Lung (tissue), 11 donors: ENCODE measurements at regions not wholly inside any gene's neighbourhood (a gene's known extent, or its start where the extent isn't known, plus 50 kb on each side); places are given as distances from the start of the nearest gene placed in this dataset.

Experiments
- ATAC-seq: fragments of 200-7000 bp; cut with Tn5 transposase; one replicate; pipeline ENCODE4 v1.9.1; 2020; ENCODE audit warnings: moderate number of reproducible peaks; ENCODE audit not compliant: insufficient read depth, low FRiP score
- DNase-seq, 3 donors: peaks; one replicate each; pipeline ENCODE4 v3.0.0-alpha.2; 2013 to 2017
- H3K27ac ChIP-seq, 2 donors: one replicate each; pipeline ENCODE4 v1.5.1; 2013; ENCODE audit warnings: mild to moderate bottlenecking in 2 of 2, moderate library complexity in 2 of 2, control low read depth in 1 of 2, inconsistent platforms in 1 of 2, low read depth in 1 of 2, low read length in 1 of 2
- H3K27me3 ChIP-seq, 3 donors: one replicate each; pipeline ENCODE4 v1.5.1; 2013; ENCODE audit warnings: low read length in 2 of 3; ENCODE audit not compliant: control insufficient read depth in 3 of 3, insufficient read depth in 3 of 3
- H3K36me3 ChIP-seq, 4 donors: one replicate each; pipeline ENCODE4 v1.5.1; 2013; ENCODE audit warnings: low read length in 4 of 4, mild to moderate bottlenecking in 1 of 4, moderate library complexity in 1 of 4; ENCODE audit not compliant: control insufficient read depth in 4 of 4, insufficient read depth in 4 of 4
- H3K4me1 ChIP-seq, 5 donors: one replicate each; pipeline ENCODE4 v1.5.1; 2013; ENCODE audit warnings: low read length in 5 of 5, mild to moderate bottlenecking in 2 of 5, moderate library complexity in 1 of 5; ENCODE audit not compliant: control insufficient read depth in 5 of 5, insufficient read depth in 5 of 5
- H3K4me3 ChIP-seq: one replicate; pipeline ENCODE4 v1.5.1; 2013; ENCODE audit warnings: mild to moderate bottlenecking, control low read depth, moderate library complexity
- H3K9ac ChIP-seq, 2 donors: one replicate each; pipeline ENCODE4 v1.5.1; 2013; ENCODE audit warnings: low read length in 2 of 2, control low read depth in 1 of 2; ENCODE audit not compliant: insufficient read depth in 1 of 2
- H3K9me3 ChIP-seq, 4 donors: one replicate each; pipeline ENCODE4 v1.5.1; 2013; ENCODE audit warnings: low read length in 3 of 4, mild to moderate bottlenecking in 1 of 4, moderate library complexity in 1 of 4; ENCODE audit not compliant: control insufficient read depth in 4 of 4, insufficient read depth in 3 of 4
- WGBS, 2 donors: extraction: QIAGEN DNeasy Blood & Tissue Kit; methylation state at CpG; one replicate each; pipeline ENCODE4 v1.1.7; 2013; 5-methylcytosine and 5-hydroxymethylcytosine counted together
- TF ChIP-seq, protein P1 (sequence below): IDR thresholded peaks from 2 replicates; pipeline ENCODE4 v1.5.1; 2012; ENCODE audit warnings: mild to moderate bottlenecking; ENCODE audit errors: control extremely low read depth, extremely low read depth
- donor health status: control.
- donor health status: control.
- donor health status: Bipolar disorder and iron deficiency.
- donor health status: healthy.
- donor health status: DM: yes; HTN: yes; CAD: no.

DNA sequence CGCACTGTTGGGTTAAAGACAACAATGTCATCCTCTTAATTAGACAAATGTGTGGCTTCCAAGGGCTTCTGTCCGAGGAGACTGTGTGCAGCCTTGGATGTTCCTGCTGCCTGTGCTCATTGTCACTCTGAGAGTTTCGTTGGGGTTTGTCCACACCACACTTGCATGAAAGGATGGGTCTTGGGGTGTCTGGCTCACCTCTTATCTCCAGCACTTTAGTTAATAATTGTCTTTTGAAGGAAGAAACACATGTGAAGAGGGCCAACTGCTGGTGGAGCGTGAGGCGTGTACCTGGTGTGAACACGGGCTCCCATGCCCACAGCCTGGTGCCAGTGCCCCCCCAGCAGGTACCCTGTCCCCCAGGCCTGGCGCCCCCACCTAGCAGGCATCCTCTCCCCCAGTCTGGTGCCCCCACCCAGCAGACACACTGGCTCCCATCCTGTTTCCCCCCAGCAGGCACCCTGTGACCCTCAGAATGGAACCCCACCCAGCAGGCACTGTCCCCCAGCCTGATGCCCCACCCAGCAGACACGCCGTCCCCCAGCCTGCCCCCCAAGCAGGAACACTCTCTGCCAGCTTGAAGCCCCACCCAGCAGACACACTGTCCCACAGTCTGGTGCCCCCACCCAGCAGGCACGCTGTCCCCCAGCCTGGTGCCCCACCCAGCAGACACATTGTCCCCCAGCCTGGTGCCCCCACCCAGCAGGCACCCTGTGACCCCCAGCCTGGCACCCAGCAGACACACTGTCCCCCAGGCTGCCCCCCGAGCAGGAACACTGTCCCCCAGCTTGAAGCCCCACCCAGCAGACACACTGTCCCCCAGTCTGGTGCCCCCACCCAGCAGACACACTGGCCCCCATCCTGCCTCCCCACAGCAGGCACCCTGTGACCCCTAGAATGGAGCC is 96.3 kb upstream of the TMEM18 start:
- 75 to 82% methylated on average over 9 to 11 of the region's 11 CpGs for WGBS, 2 donors
- Histone ChIP-seq H3K36me3 (no peaks in the 10 kb centered on the region), H3K9me3 (no peaks in the 10 kb centered on the region), H3K9ac (no peak overlapping the region), H3K27me3 (no peaks in the 10 kb centered on the region), H3K4me1 (peaks cover 0 to 10% (median 0%) of the 10 kb centered on the region in 5 donors), H3K27ac (no peak overlapping the region), H3K4me3 (no peak overlapping the region)
- TF ChIP-seq, protein P1, sequence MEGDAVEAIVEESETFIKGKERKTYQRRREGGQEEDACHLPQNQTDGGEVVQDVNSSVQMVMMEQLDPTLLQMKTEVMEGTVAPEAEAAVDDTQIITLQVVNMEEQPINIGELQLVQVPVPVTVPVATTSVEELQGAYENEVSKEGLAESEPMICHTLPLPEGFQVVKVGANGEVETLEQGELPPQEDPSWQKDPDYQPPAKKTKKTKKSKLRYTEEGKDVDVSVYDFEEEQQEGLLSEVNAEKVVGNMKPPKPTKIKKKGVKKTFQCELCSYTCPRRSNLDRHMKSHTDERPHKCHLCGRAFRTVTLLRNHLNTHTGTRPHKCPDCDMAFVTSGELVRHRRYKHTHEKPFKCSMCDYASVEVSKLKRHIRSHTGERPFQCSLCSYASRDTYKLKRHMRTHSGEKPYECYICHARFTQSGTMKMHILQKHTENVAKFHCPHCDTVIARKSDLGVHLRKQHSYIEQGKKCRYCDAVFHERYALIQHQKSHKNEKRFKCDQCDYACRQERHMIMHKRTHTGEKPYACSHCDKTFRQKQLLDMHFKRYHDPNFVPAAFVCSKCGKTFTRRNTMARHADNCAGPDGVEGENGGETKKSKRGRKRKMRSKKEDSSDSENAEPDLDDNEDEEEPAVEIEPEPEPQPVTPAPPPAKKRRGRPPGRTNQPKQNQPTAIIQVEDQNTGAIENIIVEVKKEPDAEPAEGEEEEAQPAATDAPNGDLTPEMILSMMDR = no peak
- no peak for DNase-seq
- no peak for ATAC-seq

DNA sequence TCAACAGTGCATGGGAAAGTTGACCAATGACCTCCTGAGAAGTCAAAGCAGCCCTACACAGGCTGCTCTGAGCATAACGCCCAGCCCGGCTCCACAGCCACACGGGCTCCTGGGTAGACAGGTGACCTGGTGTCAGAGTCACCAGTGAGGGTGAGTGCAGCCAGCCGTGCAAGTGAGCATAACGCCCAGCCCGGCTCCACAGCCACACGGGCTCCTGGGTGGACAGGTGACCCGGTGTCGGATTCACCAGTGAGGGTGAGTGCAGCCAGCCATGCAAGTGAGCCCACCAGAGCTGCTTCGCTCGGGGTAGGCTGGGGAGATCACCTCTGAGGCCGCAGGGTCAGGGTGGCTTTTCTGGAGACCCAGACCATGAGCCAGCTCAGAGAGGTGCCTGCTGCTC is 94.3 kb upstream of the TMEM18 start:
- Histone ChIP-seq H3K36me3 (no peaks in the 10 kb centered on the region), H3K9ac (no peak overlapping the region), H3K4me3 (no peak overlapping the region), H3K4me1 (peaks cover 0 to 6% (median 0%) of the 10 kb centered on the region in 5 donors), H3K27ac (no peak overlapping the region), H3K27me3 (no peaks in the 10 kb centered on the region), H3K9me3 (no peaks in the 10 kb centered on the region)
- no peak for DNase-seq
- 85 to 89% methylated on average over 12 of the region's 12 CpGs for WGBS, 2 donors
- ATAC-seq = no peak
- TF ChIP-seq, protein P1 = no peak

DNA sequence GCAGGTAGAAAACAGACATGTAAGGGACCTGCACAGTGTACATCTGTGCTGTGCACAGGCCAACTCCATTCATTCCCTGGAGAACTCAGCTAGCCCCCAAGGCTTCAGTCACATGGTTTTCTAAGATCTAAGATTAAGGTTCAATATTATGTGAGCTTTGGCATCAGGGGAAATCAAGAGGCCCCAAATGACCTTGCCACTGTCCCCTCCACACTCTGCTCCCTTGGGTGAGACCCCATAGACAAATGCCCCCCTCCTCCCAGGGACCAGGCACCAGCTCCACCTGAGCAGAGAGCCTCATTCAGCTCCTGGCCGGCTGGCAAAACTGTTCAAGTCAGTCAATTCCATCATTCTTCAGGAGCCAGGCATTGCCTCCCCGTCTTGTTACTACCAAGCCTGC is 93.6 kb upstream of the TMEM18 start:
- ATAC-seq = no peak
- TF ChIP-seq, protein P1 = no peak

More for the DNA sequence above, 93.6 kb upstream of the TMEM18 start:
- H3K27me3 ChIP-seq = no peaks in the 10 kb centered on the region
- H3K9me3 ChIP-seq = no peaks in the 10 kb centered on the region
- H3K36me3 ChIP-seq = no peaks in the 10 kb centered on the region
- H3K4me3 ChIP-seq = no peak overlapping the region
- H3K9ac ChIP-seq = no peak overlapping the region
- H3K27ac ChIP-seq = no peak overlapping the region
- H3K4me1 ChIP-seq = no peaks in the 10 kb centered on the region
- no peak for DNase-seq
- WGBS, 2 donors = 87 to 92% methylated on average over 2 of the region's 2 CpGs
